ENCODE measurements at regions not wholly inside any gene's neighbourhood (a gene's known extent, or its start where the extent isn't known, plus 50 kb on each side); places are given as distances from the start of the nearest gene placed in this dataset.

DNA sequence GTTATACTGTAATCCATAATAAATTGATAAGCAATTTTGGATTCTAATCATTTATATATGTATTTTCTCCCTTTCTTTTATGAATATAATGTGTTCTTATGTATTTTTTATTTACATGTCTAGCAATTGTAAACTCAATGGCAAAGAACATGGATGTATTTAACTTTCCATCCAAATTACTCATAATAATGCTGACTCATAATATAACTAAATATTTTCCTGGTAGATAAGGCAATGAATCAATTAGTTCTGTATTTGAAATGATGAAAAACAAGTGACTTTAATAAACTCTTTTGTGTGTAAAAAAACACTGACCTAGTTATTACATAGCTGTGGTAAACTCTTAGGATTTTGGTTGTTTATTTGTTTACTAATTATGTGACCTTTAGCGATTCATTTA lies 211.2 kb downstream of the DTHD1 start:
- TF ChIP-seq CTCF (IDR thresholded peaks at IDR 0.05) (no peak), EP300 (IDR thresholded peaks at IDR 0.05) (no peak)

Data from ovary (tissue), 3 donors.